ENCODE measurements at regions not wholly inside any gene's neighbourhood (a gene's known extent, or its start where the extent isn't known, plus 50 kb on each side); places are given as distances from the start of the nearest gene placed in this dataset.

DNA sequence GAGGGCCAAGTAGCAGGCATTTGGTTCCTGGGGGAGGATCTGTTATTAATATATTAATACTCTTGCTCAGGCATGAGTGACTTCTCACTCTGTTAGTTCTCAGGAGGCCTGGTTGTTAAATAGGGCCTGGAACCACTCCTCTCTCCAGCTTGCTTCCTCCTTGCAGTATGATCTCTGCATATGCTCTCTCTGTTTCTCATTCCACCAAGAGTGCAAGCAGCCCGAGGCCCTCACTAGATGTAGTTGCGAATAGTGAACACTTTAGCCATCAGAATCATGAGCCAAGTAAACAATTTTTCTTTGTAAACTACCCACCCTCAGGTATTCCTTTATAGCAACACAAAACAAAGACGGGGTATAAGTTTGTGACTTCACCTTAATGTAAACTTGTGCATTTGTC, 784.3 kb downstream of the DNAJB9 start:
- no peak for DNase-seq (ENCODE audit: low read depth)
- H3K4me3 ChIP-seq (ENCODE audit: low read depth, low read length): no peak overlapping the region
- TF ChIP-seq, protein P1, sequence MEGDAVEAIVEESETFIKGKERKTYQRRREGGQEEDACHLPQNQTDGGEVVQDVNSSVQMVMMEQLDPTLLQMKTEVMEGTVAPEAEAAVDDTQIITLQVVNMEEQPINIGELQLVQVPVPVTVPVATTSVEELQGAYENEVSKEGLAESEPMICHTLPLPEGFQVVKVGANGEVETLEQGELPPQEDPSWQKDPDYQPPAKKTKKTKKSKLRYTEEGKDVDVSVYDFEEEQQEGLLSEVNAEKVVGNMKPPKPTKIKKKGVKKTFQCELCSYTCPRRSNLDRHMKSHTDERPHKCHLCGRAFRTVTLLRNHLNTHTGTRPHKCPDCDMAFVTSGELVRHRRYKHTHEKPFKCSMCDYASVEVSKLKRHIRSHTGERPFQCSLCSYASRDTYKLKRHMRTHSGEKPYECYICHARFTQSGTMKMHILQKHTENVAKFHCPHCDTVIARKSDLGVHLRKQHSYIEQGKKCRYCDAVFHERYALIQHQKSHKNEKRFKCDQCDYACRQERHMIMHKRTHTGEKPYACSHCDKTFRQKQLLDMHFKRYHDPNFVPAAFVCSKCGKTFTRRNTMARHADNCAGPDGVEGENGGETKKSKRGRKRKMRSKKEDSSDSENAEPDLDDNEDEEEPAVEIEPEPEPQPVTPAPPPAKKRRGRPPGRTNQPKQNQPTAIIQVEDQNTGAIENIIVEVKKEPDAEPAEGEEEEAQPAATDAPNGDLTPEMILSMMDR (conservative IDR thresholded peaks at IDR 0.05; ENCODE audit: low read depth, low read length): no peak

DNA sequence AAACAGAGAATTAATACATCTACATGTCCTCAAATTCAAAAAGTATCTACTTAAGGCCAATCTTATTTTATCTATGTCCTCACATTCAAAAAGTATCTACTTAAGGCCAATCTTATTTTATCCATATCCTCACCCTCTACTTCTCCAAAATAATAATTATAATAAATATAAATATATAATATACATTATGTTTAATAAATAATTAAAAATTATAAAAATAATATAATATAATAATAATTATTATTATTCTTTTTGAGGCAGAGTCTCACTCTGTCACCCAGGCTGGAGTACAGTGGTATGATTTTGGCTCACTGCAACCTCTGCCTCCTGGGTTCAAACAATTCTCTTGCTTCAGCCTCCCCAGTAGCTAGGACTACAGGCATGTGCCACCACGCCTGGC, 784.9 kb downstream of the DNAJB9 start:
- TF ChIP-seq, protein P1 (conservative IDR thresholded peaks at IDR 0.05; ENCODE audit: low read depth, low read length): no peak
- H3K4me3 ChIP-seq (ENCODE audit: low read depth, low read length): no peak overlapping the region
- no peak for DNase-seq (ENCODE audit: low read depth)

DNA sequence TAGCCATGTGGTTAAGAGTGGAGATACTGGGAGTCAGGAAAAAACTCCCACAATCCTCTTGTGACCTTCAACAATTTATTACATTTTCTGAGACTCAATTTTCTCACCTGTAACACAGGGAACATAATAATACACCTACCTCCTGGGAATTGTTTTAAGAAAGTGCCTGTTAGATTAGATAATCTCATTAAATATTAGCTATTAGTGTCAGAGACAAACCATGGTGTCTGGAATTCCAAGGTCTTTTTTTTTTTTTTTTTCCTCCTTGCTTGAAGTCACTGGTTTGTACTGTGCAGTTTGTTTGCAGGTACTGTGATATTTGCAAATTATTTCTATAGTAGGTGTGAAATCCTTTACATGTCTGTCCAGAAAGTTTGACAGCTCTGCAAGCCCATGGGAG, 806.1 kb downstream of the DNAJB9 start:
- no peak for DNase-seq (ENCODE audit: low read depth)
- no peak overlapping the region for H3K4me3 ChIP-seq (ENCODE audit: low read depth, low read length)
- TF ChIP-seq, protein P1 (conservative IDR thresholded peaks at IDR 0.05; ENCODE audit: low read depth, low read length): no peak

DNA sequence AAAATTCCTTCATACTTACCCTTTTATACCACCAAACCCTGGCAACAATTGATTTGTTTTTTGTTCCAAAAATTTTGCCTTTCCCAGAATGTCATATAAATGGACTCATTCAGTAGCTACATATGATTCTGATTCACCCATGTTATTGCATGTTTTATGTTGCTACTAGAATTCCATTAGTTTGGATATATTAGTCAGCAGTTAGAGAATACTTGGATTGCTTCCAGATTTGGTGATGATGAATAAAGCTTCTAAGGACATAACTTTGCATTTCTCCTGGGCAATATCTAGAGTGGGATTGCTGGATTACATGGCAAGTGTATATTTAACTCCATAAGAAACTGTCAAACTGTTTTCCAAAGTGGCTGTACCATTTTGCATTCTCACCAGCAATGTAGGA, 806.9 kb downstream of the DNAJB9 start:
- TF ChIP-seq, protein P1 (conservative IDR thresholded peaks at IDR 0.05; ENCODE audit: low read depth, low read length): no peak
- DNase-seq (ENCODE audit: low read depth): no peak
- no peak overlapping the region for H3K4me3 ChIP-seq (ENCODE audit: low read depth, low read length)

GRCh38 chr7:109377076-109377884, 807.6 kb downstream of the DNAJB9 start:
- DNase-seq (ENCODE audit: low read depth): no peak
- TF ChIP-seq, protein P1 (conservative IDR thresholded peaks at IDR 0.05; ENCODE audit: low read depth, low read length): no peak

DNA sequence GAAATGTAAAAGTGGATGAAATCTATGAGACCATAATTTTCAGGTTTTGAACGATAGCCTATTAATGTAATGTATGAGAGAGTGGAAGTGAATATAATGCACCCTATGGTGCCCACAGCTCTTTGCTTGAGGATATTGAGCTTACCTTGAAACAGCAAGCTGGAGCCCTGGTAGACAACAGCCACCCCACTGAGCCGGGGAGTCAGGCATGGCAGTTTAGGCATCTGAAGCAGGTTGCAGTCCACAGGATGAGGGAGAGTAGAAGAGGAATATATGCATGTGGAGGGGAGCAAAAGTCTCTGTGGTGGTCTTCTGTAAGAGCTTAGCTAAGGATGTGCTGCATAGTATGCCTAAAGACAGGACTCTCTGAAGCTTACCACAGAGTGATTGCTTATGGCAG, 817.3 kb downstream of the DNAJB9 start:
- DNase-seq (ENCODE audit: low read depth): no peak
- no peak overlapping the region for H3K4me3 ChIP-seq (ENCODE audit: low read depth, low read length)
- TF ChIP-seq, protein P1 (conservative IDR thresholded peaks at IDR 0.05; ENCODE audit: low read depth, low read length): no peak

More at GRCh38 chr7:109377076-109377884, 807.6 kb downstream of the DNAJB9 start:
- no peak overlapping the region for H3K4me3 ChIP-seq (ENCODE audit: low read depth, low read length)

- TF ChIP-seq, protein P1 (conservative IDR thresholded peaks at IDR 0.05; ENCODE audit: low read depth, low read length): no peak
- DNase-seq (ENCODE audit: low read depth): no peak
Measured at GRCh38 chr7:109387530-109387929, 817.9 kb downstream of the DNAJB9 start.

More at GRCh38 chr7:109387530-109387929, 817.9 kb downstream of the DNAJB9 start:
- H3K4me3 ChIP-seq (ENCODE audit: low read depth, low read length): no peak overlapping the region
